ENCODE measurements at regions not wholly inside any gene's neighbourhood (a gene's known extent, or its start where the extent isn't known, plus 50 kb on each side); places are given as distances from the start of the nearest gene placed in this dataset.

DNA sequence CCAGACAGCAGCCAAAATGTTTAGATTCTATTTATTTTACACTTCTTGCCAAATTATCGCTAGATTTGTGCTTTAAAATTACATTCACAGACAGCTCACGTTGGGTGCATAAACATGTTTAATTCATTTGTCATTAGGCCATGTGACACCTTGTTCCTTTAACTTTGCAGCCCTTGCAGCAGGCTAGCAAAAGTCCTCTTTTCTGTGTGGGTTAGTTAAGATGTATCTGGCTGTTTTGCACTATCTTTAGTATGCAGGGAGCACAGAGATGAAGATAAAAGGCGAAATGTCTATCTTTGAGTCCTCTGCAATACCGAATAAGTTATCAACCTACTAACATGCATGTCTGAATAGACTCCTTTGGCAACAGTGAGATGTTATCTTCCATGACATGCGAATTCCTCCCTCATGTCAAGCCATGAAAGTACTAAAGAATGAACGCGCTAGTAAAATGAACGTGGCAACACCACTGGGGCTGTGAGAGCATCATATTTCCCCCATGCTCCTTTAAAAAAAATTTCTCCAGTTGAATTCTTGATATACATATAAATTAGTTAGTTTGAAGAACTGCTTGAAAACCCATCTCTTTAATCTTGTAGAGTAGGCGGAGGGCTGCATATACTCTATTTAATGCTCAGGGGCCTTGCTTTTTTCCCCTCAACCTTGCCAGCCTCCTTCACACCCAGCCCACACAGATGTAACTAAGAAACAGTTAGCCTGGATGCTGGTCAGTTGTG lies 620.4 kb upstream of the NR2F2 start:
- Mint-ChIP-seq H3K27me3 (no peaks in the 10 kb centered on the region), H3K4me3 (no peak overlapping the region), H3K27ac (no peak overlapping the region), H3K9me3 (no peaks in the 10 kb centered on the region), H3K36me3 (no peaks in the 10 kb centered on the region), H3K4me1 (no peaks in the 10 kb centered on the region)
- no peak for DNase-seq
- CTCF ChIA-PET: no interaction called here

DNA sequence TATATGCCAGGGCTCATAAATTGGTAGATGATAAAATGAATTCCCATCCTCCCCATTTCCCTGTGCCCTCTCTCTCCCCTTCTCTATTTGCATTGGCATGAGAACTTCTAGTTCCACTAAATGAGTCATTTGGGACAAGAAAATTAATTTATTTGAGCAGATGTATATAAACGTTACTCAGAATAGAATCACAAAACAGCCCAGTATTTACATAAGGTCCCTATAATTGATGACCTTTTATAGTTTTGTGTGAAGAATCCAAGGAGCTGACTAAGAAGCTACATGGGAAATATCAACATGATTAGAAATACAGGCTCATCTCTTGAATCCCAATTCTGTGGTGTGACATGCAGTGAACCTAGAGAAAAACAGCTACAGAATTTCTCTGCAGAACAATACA lies 617.7 kb upstream of the NR2F2 start:
- CTCF ChIA-PET: no interaction called here
- Mint-ChIP-seq H3K27ac (no peak overlapping the region), H3K27me3 (no peaks in the 10 kb centered on the region), H3K9me3 (no peaks in the 10 kb centered on the region), H3K4me3 (no peak overlapping the region), H3K36me3 (no peaks in the 10 kb centered on the region), H3K4me1 (no peaks in the 10 kb centered on the region)
- no peak for DNase-seq

DNA sequence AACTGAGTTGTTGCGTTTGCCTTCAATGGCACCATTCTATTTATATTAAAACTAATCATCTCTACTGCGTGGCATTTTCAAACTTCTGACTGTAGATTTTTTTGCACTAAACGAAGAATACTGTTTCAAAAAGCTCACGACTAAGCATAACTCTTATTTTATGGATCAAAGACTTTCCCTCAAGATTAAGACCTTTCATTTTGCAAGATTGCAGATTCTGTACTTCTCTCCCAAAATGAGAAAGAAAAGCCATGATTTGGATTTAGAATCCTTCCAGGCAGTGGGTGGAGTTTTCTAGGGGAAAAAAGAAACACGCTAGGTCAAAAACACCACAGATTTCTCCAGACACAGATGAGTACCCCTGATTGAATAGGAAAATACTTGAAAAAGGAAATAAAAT lies 617.2 kb upstream of the NR2F2 start:
- Mint-ChIP-seq H3K4me3 (no peak overlapping the region), H3K27ac (no peak overlapping the region), H3K27me3 (no peaks in the 10 kb centered on the region), H3K36me3 (no peaks in the 10 kb centered on the region), H3K9me3 (no peaks in the 10 kb centered on the region), H3K4me1 (no peaks in the 10 kb centered on the region)
- no peak for DNase-seq
- CTCF ChIA-PET: no interaction called here

DNA sequence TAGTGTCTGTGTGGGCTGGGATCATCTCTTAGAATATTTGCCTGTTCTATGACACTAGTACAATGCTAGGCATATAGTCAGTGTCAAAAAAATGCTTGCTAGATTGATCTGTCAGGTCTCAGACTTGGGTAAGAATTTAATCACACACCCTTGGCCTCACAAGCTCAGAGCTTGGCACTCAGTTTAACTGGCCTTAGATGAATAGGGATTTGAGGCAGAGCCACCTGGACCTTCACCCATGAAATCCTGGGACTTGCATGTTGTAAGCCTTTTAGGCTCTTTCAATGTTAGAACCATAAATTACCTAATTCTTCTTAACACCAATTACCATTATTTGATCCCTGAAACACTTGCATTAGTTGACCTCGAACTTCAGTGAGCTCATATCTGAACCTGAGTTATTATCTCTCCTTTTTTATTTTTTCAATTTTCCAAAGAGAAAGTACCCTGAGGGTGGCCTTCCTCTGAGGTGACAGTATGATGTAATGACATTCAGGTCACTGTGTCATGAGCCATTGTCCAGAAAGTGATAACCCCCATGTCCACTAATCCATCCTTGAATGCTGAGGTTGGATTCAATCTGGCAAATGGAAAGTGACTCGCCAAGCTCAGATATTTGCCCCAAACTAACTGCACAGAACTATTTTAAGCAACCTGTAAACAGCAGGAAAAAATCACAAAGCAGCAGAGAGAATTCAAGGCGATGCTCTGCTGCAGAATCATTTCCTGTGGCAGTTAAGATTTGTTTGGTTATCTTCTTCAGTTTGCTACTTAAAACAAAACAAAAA lies 615.2 kb upstream of the NR2F2 start:
- Mint-ChIP-seq H3K27me3 (no peaks in the 10 kb centered on the region), H3K9me3 (no peaks in the 10 kb centered on the region), H3K36me3 (no peaks in the 10 kb centered on the region), H3K4me3 (no peak overlapping the region), H3K4me1 (no peaks in the 10 kb centered on the region), H3K27ac (no peak overlapping the region)
- CTCF ChIA-PET: no interaction called here
- no peak for DNase-seq

DNA sequence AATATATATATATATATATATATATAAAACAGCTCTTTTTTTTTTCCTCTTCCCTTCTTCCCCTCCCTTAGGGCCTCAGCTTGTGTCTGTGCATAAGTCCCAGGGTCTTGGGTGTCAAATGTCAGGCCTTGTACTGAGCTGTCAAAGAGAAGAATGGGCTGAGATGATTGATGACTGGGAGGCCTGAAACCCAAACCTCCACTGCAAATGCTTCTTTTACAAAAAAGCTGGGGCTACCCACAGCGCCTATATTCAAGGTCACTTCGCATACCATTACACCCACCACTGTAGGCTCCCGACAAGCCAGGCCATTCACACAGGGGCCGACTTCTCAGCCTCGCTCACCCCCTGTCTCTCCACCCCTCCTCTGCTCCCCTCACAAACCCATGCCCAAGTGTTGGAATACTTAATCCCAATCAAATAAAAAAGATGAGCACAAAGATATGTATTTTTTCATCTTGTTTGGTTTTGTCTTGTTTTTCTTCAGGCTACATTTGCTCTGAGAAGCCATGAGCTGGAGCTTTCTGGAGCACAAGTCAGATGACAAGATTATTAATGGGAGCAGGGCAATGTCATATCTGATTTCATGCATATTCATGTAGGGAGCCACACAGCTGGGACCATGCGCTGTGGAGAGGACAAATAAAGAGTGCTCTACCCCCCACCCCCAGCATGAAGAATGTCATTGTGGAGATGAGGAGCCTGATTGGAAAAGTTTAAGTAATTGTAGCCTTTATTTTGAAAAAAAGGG lies 614.4 kb upstream of the NR2F2 start:
- no peak for DNase-seq
- no peaks in the 10 kb centered on the region for H3K4me1 Mint-ChIP-seq

DNA sequence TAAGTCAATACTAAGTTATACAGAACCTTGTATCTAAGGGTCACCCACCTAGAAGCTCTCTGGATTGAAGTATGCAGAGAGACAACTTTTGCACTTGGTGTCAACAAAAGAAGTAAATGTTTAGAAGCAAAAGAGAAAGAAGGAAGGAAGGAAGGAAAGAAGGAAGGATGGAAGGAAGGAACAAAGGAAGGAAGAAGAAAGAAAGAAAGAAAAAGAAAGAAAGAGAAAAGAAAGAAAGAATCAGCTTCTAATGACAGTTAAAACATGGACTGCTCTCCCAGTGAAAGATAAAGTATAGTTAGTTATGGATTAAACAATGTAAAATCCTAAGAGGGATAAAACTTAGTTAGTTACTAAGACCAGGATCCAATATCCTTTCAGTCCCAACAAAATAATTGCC lies 613.8 kb upstream of the NR2F2 start:
- Mint-ChIP-seq H3K27ac (no peak overlapping the region), H3K4me1 (no peaks in the 10 kb centered on the region), H3K36me3 (no peaks in the 10 kb centered on the region), H3K9me3 (no peaks in the 10 kb centered on the region), H3K27me3 (no peaks in the 10 kb centered on the region), H3K4me3 (no peak overlapping the region)
- DNase-seq: no peak
- CTCF ChIA-PET: no interaction called here

More for the DNA sequence above, 614.4 kb upstream of the NR2F2 start:
- Mint-ChIP-seq H3K27ac (no peak overlapping the region), H3K27me3 (no peaks in the 10 kb centered on the region), H3K36me3 (no peaks in the 10 kb centered on the region), H3K4me3 (no peak overlapping the region), H3K9me3 (no peaks in the 10 kb centered on the region)
- CTCF ChIA-PET: no interaction called here

DNA sequence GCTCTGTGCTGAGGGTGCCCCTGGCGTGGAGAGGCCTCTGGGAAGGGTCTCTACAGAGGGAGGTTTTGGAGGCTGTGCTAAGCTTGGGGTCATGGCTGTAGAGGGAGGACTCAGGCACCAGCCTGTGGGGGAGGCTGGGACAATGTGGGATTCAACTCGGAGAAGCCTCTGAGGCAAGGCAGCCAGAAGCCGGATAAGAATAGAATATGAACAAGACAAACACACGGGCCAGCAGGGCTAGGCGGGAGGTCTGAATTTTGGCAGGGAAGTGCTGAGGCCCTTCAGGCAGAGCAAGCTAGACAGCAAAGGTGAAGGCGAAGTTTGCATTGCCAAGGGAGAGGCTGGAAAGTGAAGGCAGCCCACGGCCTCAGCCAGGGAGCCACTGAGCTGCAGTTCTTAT lies 612.1 kb upstream of the NR2F2 start:
- Mint-ChIP-seq H3K27me3 (no peaks in the 10 kb centered on the region), H3K36me3 (no peaks in the 10 kb centered on the region), H3K27ac (no peak overlapping the region), H3K4me3 (no peak overlapping the region), H3K4me1 (no peaks in the 10 kb centered on the region), H3K9me3 (no peaks in the 10 kb centered on the region)
- DNase-seq: no peak
- CTCF ChIA-PET: interaction anchor here (0.6 kb wide), 1 partner anchor 390 kb away, joined by 3 read pairs; no protein-coding TSS in a partner anchor

DNA sequence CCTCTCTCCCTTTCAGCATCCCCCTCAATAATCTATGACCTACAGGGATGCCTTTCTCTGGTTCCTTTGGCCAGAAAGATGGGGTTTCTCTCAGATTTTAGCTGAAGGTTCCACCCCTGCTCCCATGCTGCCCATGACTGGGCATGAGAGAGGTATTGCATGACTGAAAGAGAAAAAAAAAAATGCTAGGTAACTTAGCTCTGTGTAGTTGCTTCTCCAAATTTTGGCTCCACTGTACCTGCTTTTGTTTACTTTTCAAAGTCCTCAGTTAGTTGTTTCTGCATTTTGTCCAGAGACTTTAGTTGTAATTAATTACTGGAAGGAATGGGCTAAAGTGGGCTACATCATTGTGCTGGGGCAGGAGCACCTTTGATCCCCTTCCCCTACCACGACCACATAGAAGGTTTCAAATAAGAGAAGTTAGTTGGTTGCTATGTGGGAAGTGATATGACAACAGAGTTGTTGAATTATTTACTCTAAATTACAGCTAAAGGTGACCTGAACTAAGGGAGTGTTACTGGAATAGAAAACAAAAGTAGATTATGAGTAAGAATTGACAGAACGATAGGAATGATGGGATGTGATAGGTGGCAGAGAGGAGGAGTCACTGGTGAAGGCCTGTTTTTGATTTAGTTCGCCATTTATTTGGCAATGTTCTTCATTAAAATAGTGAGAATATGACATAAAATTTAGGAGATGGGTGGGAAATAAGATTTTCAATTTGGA lies 605.4 kb upstream of the NR2F2 start:
- DNase-seq: no peak
- Mint-ChIP-seq H3K36me3 (no peaks in the 10 kb centered on the region), H3K27ac (no peak overlapping the region), H3K4me1 (no peaks in the 10 kb centered on the region), H3K4me3 (no peak overlapping the region), H3K27me3 (peaks cover 3% of the 10 kb centered on the region), H3K9me3 (no peaks in the 10 kb centered on the region)
- CTCF ChIA-PET: no interaction called here

DNA sequence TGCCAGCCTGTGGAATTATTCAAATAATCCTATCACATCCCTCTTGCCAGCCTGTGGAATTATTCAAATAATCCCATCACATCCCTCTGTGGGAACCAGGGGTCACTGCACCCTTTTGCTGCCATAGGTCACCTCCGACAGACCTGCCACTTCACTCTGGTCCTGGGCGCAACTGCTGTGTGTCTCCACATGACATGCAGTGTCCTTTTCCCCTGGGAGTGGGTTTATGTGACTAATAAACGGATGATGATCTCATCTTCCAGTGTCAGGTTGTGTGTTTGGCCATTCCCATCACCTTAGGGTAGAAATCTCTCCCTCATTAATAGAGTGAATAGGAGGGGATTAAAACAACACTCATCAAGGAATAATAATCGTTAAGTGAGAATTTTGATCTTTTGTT lies 603.6 kb upstream of the NR2F2 start:
- H3K9me3 Mint-ChIP-seq: no peaks in the 10 kb centered on the region
- H3K27ac Mint-ChIP-seq: no peak overlapping the region
- no peaks in the 10 kb centered on the region for H3K36me3 Mint-ChIP-seq
- no peaks in the 10 kb centered on the region for H3K4me1 Mint-ChIP-seq
- no peak for DNase-seq
- CTCF ChIA-PET: no interaction called here
- no peak overlapping the region for H3K4me3 Mint-ChIP-seq
- peaks cover 3% of the 10 kb centered on the region for H3K27me3 Mint-ChIP-seq

DNA sequence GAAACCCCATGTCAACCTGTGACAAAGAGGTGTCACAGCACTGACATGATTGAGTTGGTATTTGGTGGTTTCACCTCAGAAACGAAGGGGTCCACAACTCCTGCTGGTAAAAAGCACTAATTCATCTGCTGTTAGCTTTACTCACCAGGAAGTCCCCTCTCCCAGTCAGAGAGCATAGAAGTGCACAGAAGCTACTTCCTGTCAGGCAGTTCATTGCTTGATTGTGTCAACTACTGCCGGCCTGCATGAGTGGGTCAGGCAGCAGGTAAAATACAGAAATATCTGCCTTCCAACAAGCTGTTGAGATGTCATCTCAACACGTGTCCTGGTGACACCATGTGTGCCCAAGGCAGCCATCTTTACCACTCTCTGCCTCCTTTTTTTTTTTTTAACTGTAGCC lies 596.6 kb upstream of the NR2F2 start:
- DNase-seq: no peak
- Mint-ChIP-seq H3K4me1 (peaks cover 28% of the 10 kb centered on the region), H3K27ac (peak overlapping the region; percentile 38), H3K36me3 (peaks cover 26% of the 10 kb centered on the region), H3K4me3 (no peak overlapping the region), H3K27me3 (no peaks in the 10 kb centered on the region), H3K9me3 (peaks cover 22% of the 10 kb centered on the region)
- CTCF ChIA-PET: interaction anchor here (1.1 kb wide), 1 partner anchor 27 kb away, joined by 3 read pairs; no protein-coding TSS in a partner anchor

DNA sequence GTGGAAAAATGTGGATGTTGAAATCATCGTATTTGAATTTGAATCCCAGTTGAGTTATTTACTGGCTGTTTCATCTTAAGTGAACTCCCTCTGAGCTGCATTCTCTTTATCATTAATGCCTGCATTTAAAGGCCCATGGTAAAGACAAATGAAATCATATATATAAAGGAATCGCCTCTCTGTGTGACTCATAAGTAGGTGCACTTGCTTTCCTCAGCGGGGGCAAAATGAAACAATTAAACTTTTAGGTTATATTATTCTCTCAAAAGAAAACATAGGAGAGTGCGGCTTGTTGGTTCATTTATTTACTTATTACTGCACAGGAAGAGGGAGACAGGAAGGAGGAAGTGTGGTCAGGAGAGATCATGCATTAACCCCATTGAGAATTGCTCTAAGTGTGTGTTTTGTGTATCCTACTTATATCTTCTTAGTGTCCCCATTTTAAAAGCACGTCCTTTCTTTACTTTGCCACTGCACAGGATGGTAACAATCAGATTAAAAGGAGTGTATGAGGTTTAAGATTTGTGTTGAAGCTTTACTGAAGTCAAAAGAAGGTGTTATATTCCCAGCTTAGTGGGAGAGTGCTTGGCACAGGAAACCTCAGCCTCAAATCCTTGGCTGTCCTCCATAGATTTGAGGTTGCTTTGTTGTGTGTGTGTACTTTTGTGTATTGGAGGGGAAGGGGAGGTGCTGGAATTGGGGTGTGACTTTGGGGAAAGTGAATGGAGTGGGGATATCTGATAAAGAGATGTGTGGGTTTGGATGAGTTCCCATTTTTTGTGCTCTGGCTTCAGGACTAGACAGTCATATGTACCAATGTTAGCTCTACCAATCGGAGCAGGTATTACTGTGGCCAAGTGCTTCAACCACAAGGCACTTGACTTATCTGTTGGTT lies 595.8 kb upstream of the NR2F2 start:
- Mint-ChIP-seq H3K27me3 (no peaks in the 10 kb centered on the region), H3K9me3 (peaks cover 22% of the 10 kb centered on the region), H3K4me1 (peaks cover 28% of the 10 kb centered on the region), H3K4me3 (no peak overlapping the region), H3K27ac (peak overlapping the region; percentile 67), H3K36me3 (peaks cover 26% of the 10 kb centered on the region)
- CTCF ChIA-PET: no interaction called here
- no peak for DNase-seq

DNA sequence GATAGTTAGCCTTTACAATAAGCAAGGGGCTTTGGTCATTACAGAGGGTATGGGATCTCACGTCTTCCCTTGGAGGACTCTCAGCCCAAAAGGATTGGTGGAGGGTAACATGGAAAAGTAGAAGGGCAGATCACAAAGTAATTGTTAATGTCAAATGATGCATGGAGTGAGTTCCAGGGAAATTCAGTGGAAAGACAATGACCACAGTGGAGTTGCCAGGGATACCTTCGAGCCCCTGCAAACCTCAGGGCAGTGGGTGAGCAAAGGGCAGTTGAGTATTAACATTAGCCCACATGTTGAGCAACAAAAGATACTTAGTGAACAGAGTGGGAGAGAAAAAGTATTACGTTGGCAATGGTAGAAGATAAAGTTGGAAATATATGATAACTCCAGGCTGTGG lies 593.4 kb upstream of the NR2F2 start:
- no peak overlapping the region for H3K4me3 Mint-ChIP-seq
- CTCF ChIA-PET: no interaction called here
- peaks cover 27% of the 10 kb centered on the region for H3K36me3 Mint-ChIP-seq
- no peak for DNase-seq
- peaks cover 23% of the 10 kb centered on the region for H3K9me3 Mint-ChIP-seq
- H3K4me1 Mint-ChIP-seq: peaks cover 38% of the 10 kb centered on the region
- no peaks in the 10 kb centered on the region for H3K27me3 Mint-ChIP-seq
- no peak overlapping the region for H3K27ac Mint-ChIP-seq

DNA sequence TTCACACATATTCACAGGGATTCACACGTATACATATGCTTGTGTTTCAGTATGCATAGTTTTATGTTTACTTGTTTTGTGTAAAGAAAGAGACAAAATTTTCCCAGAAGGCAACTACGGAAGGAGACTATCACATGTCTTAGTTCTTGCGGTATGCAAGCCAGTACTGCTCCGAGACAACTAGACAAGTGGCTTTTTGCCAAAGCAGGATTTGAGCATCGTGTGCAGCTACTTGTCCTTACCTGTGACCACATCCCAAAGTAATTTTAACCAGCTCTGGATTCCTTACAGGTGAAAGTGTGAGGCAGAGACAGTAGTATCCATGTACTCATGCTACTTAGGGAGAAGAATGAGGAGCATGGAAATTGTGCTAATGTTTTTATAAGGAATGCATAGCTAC lies 591.4 kb upstream of the NR2F2 start:
- H3K9me3 Mint-ChIP-seq: peaks cover 27% of the 10 kb centered on the region
- peaks cover 31% of the 10 kb centered on the region for H3K36me3 Mint-ChIP-seq
- peaks cover 39% of the 10 kb centered on the region for H3K4me1 Mint-ChIP-seq
- no peak overlapping the region for H3K27ac Mint-ChIP-seq
- CTCF ChIA-PET: no interaction called here
- no peaks in the 10 kb centered on the region for H3K27me3 Mint-ChIP-seq
- DNase-seq: no peak
- H3K4me3 Mint-ChIP-seq: no peak overlapping the region
